K562 (cell line): ENCODE measurements at regions not wholly inside any gene's neighbourhood (a gene's known extent, or its start where the extent isn't known, plus 50 kb on each side); places are given as distances from the start of the nearest gene placed in this dataset.

Experiments used
- ATAC-seq: fragments of 200-7000 bp; cut with Tn5 transposase; 3 replicates; pipeline ENCODE4 v1.9.1; 2020; ENCODE audit warnings: moderate library complexity
- BruUV-seq: library from RNA; stranded (reverse); fragments of 400-500 nt; replicated peaks from 2 replicates; lab custom pipeline; 2021; lab: Mats Ljungman, UMichigan
- CTCF ChIA-PET: fragments of 300-600 bp; formaldehyde crosslinking; extraction: SDS; loops from one replicate; lab custom pipeline; 2021; ENCODE audit warnings: low intra/inter-chr PET ratio; lab: Yijun Ruan, JAX
- POLR2A ChIA-PET: fragments of 300-600, 350-650 bp; sonication (Branson Sonifier 250); formaldehyde crosslinking; extraction: SDS; loops from one replicate; lab custom pipeline; 2021; ENCODE audit warnings: antibody characterized with exemption, inconsistent platforms; lab: Yijun Ruan, JAX
- DNase-seq, 4 experiments: peaks; one replicate each; pipeline versions ENCODE4 v3.0.0 to v3.0.0-alpha.2; 2011 to 2018; ENCODE audit warnings: low spot score in 3 of 4, mixed read lengths in 3 of 4; ENCODE audit errors: extremely low read depth in 1 of 4
- FAIRE-seq: peaks from 2 replicates; lab custom pipeline; 2011; peaks lifted over from hg19 to GRCh38; lab: Jason Lieb, UNC
- H2AFZ ChIP-seq: 2 replicates; pipeline ENCODE4 v1.6.0; 2011; ENCODE audit warnings: low read depth, low read length, control low read depth, inconsistent platforms
- H3K27ac ChIP-seq: fragments of 200-600 bp; 3 replicates; pipeline ENCODE4 v1.8.0; 2011; ENCODE audit warnings: low read depth, mild to moderate bottlenecking, control low read depth, inconsistent platforms, low read length, moderate library complexity, mixed read lengths; ENCODE audit errors: extremely low read depth
- H3K27me3 ChIP-seq, 2 experiments: fragments of 300-600 bp in 1 of 2; 2 replicates in 1 of 2; 3 replicates in 1 of 2; pipeline versions ENCODE4 v1.6.0 to v1.8.0; 2011; ENCODE audit warnings: inconsistent platforms in 2 of 2, low read length in 2 of 2, mild to moderate bottlenecking in 1 of 2, mixed read lengths in 1 of 2, moderate library complexity in 1 of 2; ENCODE audit not compliant: control insufficient read depth in 2 of 2, insufficient read depth in 2 of 2
- H3K36me3 ChIP-seq: fragments of 300-600 bp; 3 replicates; pipeline ENCODE4 v1.8.0; 2011; ENCODE audit warnings: mild to moderate bottlenecking, low read length, inconsistent platforms; ENCODE audit not compliant: control insufficient read depth, insufficient read depth
- H3K4me1 ChIP-seq, 2 experiments: fragments of 200-600 bp in 1 of 2; replicated peaks in 1 of 2; 2 replicates in 1 of 2; 3 replicates in 1 of 2; pipeline versions ENCODE4 v1.5.1 to v1.8.0; 2011; ENCODE audit warnings: inconsistent platforms in 2 of 2, low read length in 2 of 2, mild to moderate bottlenecking in 1 of 2, mixed read lengths in 1 of 2, moderate library complexity in 1 of 2; ENCODE audit not compliant: control insufficient read depth in 2 of 2, insufficient read depth in 2 of 2
- H3K4me2 ChIP-seq: 2 replicates; pipeline ENCODE4 v1.6.1; 2011; ENCODE audit warnings: low read length, control low read depth, inconsistent platforms, mixed read lengths; ENCODE audit not compliant: insufficient read depth
- H3K4me3 ChIP-seq: fragments of 200-600 bp; sonication (generic), shearing (Covaris generic); 2 replicates; pipeline ENCODE4 v1.5.1; 2016; ENCODE audit warnings: control low read depth, inconsistent platforms
- H3K79me2 ChIP-seq: fragments of 200-600 bp; 3 replicates; pipeline ENCODE4 v1.8.0; 2011; ENCODE audit warnings: low read length, inconsistent platforms; ENCODE audit not compliant: control insufficient read depth, insufficient read depth
- H3K9ac ChIP-seq, 2 experiments: 2 replicates each; pipeline versions ENCODE4 v1.6.0 to v1.6.1; 2011; ENCODE audit warnings: low read depth in 2 of 2, low read length in 2 of 2, control low read depth in 1 of 2, inconsistent platforms in 1 of 2, mild to moderate bottlenecking in 1 of 2, mixed read lengths in 1 of 2; ENCODE audit not compliant: insufficient read depth in 1 of 2
- H3K9me1 ChIP-seq: one replicate; pipeline ENCODE4 v1.6.0; 2011; ENCODE audit warnings: inconsistent platforms, mild to moderate bottlenecking, low read length, moderate library complexity; ENCODE audit not compliant: control insufficient read depth, insufficient read depth
- H3K9me3 ChIP-seq: replicated peaks from 2 replicates; pipeline ENCODE4 v1.5.1; 2011; ENCODE audit warnings: low read depth, low read length, inconsistent platforms; ENCODE audit not compliant: control insufficient read depth, insufficient read depth
- H4K20me1 ChIP-seq: replicated peaks from 2 replicates; pipeline ENCODE4 v1.6.1; 2011; ENCODE audit warnings: low read length, inconsistent platforms, mixed read lengths; ENCODE audit not compliant: control insufficient read depth, insufficient read depth
- ATF1 ChIP-seq, 2 experiments: fragments of 450-650 bp in 1 of 2; IDR thresholded peaks; 2 replicates each; pipeline ENCODE4 v1.6.1; 2016; ENCODE audit warnings: missing compliant biosample characterization in 1 of 2, missing genetic modification characterization in 1 of 2
- CBFA2T3 ChIP-seq: fragments of 450-650 bp; IDR thresholded peaks from 2 replicates; pipeline ENCODE4 v1.6.1; 2017
- CREBBP ChIP-seq: IDR thresholded peaks from one replicate; pipeline ENCODE4 v1.6.1; 2012; ENCODE audit warnings: low read depth, mild to moderate bottlenecking, control low read depth, inconsistent platforms, low read length
- ELF4 ChIP-seq: fragments of 450-650 bp; formaldehyde crosslinking; IDR thresholded peaks from 2 replicates; pipeline ENCODE4 v1.4.0; 2022; ENCODE audit warnings: missing genetic modification characterization
- NBN ChIP-seq: fragments of 450-650 bp; IDR thresholded peaks from 2 replicates; pipeline ENCODE4 v1.6.1; 2016; ENCODE audit warnings: low read depth, mild to moderate bottlenecking
- TAL1 ChIP-seq: fragments of 450-650 bp; IDR thresholded peaks from 2 replicates; pipeline ENCODE4 v1.6.1; 2016; ENCODE audit warnings: mild to moderate bottlenecking
- ZBTB11 ChIP-seq, 3 experiments: fragments of 200-800 bp in 1 of 3; fragments of 250-450 bp in 1 of 3; fragments of 450-650 bp in 1 of 3; sonication (Bioruptor Pico) in 1 of 3; sonication (Bioruptor generic) in 1 of 3; formaldehyde crosslinking in 1 of 3; IDR thresholded peaks; 2 replicates each; pipeline versions ENCODE4 v1.6.1 to v1.8.0; 2016 to 2022; ENCODE audit warnings: mild to moderate bottlenecking in 2 of 3, missing genetic modification characterization in 2 of 3, missing compliant biosample characterization in 1 of 3, moderate library complexity in 1 of 3
- ZBTB2 ChIP-seq: fragments of 450-650 bp; IDR thresholded peaks from 2 replicates; pipeline ENCODE4 v1.6.1; 2016; ENCODE audit warnings: antibody characterized with exemption
- WGBS: fragments of 100-300 bp; shearing (Covaris generic); methylation state at CpG from one replicate; pipeline ENCODE4 v1.1.6; 2016; ENCODE audit warnings: low coverage, mixed read lengths; ENCODE audit not compliant: insufficient coverage; ENCODE audit errors: missing lambda C conversion rate; 5-methylcytosine and 5-hydroxymethylcytosine counted together
- in situ Hi-C: fragments of 300-500 bp; cut with MboI; formaldehyde crosslinking; loops from 4 replicates; pipeline ENCODE4 v1.15.0; 2018; ENCODE audit warnings: inconsistent platforms, mixed read lengths
- intact Hi-C: fragments of 100-400 bp; cut with micrococcal nuclease; formaldehyde crosslinking; loops from 2 replicates; pipeline ENCODE4 v1.14.2; 2022
- TF ChIP-seq, protein P1 (sequence below): fragments of 450-650 bp; IDR thresholded peaks from 2 replicates; pipeline ENCODE4 v1.7.0; 2016; ENCODE audit warnings: borderline replicate concordance

DNA sequence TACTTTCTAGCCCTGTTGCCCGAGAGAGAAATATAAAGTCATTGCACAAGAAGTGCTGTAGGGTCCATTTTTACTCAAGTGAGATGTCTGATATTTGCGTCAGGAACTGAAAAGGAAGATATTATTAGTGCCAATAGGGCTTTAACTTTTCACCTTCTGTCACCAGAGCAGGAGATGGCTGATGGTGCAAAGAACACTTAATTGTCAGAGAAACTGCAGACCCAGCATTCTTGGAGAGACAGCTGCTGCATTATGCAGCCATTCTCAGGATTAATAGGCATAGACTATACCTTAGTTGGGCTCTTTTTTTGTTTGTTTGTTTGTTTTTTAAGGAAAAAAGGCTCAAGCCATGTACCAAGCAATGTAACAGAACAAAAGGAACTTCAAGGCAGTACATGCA is 179.4 kb downstream of the RPS12 start:
- DNase-seq (no peak), FAIRE-seq (no peak), ATAC-seq (no peak)
- CTCF ChIA-PET: no interaction called here
- Histone ChIP-seq H3K9me3 (no peaks in the 10 kb centered on the region), H2AFZ (no peak overlapping the region), H3K4me1 (no peaks in the 10 kb centered on the region), H3K4me2 (no peak overlapping the region), H3K27ac (no peak overlapping the region), H3K79me2 (no peaks in the 10 kb centered on the region), H3K9ac (no peak overlapping the region), H3K36me3 (no peaks in the 10 kb centered on the region), H3K27me3 (no peaks in the 10 kb centered on the region), H4K20me1 (no peaks in the 10 kb centered on the region), H3K9me1 (no peaks in the 10 kb centered on the region), H3K4me3 (no peak overlapping the region)
- 0% methylated on average over 2 of the region's 2 CpGs for WGBS
- TF ChIP-seq CBFA2T3: no peak
- intact Hi-C loops: no loop called here
- in situ Hi-C loops: no loop called here
- no TSS peak for BruUV-seq
- POLR2A ChIA-PET: no interaction called here

GRCh38 chr6:132995009-132995408 is 180.6 kb downstream of the RPS12 start:
- ATAC-seq (no peak), FAIRE-seq (no peak), DNase-seq (no peak)
- POLR2A ChIA-PET: no interaction called here
- intact Hi-C loops: no loop called here
- Histone ChIP-seq H3K9me1 (no peaks in the 10 kb centered on the region), H3K4me3 (no peak overlapping the region), H4K20me1 (no peaks in the 10 kb centered on the region), H3K79me2 (no peaks in the 10 kb centered on the region), H3K27me3 (no peaks in the 10 kb centered on the region), H3K27ac (no peak overlapping the region), H3K4me2 (no peak overlapping the region), H3K36me3 (no peaks in the 10 kb centered on the region), H3K9me3 (no peaks in the 10 kb centered on the region), H2AFZ (no peak overlapping the region), H3K9ac (no peak overlapping the region), H3K4me1 (no peaks in the 10 kb centered on the region)
- no peak for TF ChIP-seq ZBTB2
- TF ChIP-seq TAL1: no peak
- TF ChIP-seq NBN: no peak
- TF ChIP-seq, protein P1, sequence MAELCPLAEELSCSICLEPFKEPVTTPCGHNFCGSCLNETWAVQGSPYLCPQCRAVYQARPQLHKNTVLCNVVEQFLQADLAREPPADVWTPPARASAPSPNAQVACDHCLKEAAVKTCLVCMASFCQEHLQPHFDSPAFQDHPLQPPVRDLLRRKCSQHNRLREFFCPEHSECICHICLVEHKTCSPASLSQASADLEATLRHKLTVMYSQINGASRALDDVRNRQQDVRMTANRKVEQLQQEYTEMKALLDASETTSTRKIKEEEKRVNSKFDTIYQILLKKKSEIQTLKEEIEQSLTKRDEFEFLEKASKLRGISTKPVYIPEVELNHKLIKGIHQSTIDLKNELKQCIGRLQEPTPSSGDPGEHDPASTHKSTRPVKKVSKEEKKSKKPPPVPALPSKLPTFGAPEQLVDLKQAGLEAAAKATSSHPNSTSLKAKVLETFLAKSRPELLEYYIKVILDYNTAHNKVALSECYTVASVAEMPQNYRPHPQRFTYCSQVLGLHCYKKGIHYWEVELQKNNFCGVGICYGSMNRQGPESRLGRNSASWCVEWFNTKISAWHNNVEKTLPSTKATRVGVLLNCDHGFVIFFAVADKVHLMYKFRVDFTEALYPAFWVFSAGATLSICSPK: no peak
- TF ChIP-seq CREBBP: no peak
- no peak for TF ChIP-seq ATF1 (CRISPR knock-in tag; IDR thresholded peaks at IDR 0.05)
- no peak for TF ChIP-seq ATF1 (tag; IDR thresholded peaks at IDR 0.05)
- TF ChIP-seq ZBTB11 (CRISPR knock-in tag; IDR thresholded peaks at IDR 0.05): no peak
- TF ChIP-seq ELF4 (CRISPR knock-in tag): no peak
- CTCF ChIA-PET: no interaction called here
- in situ Hi-C loops: no loop called here
- 1% methylated on average over 5 of the region's 5 CpGs for WGBS
- BruUV-seq: no TSS peak
